ENCODE measurements at regions not wholly inside any gene's neighbourhood (a gene's known extent, or its start where the extent isn't known, plus 50 kb on each side); places are given as distances from the start of the nearest gene placed in this dataset.
A peak's percentile ranks its signal among the peaks of the same experiment; 100 is the strongest.

DNA sequence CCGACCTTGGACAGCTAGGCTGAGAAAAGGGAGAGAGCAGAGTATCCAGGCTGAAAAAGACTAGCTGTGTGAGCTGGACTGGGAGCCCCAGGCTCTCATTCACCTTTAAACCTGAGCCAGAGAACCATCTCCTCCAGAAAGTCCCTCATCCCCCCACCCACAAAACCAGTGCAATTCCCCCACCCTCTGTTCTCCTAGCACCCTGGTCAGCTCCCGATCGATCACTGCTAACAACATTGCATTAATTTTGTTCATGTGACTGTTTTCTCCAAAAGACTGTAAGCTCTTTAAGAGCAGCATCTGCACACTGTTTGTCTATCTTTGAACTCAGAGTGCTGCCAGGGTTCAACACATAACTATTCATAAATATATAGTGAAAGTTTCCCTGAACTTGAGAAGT lies 67.1 kb upstream of the NFASC start:
- H3K4me3 ChIP-seq (ENCODE audit: low read depth, low read length), result no peak overlapping the region
- H3K9me3 ChIP-seq (ENCODE audit: control insufficient read depth, insufficient read depth, low read length), result no peaks in the 10 kb centered on the region
- H3K9ac ChIP-seq (ENCODE audit: low read depth, low read length), result no peak overlapping the region
- H3K4me1 ChIP-seq (ENCODE audit: control insufficient read depth, insufficient read depth, low read length), result no peaks in the 10 kb centered on the region
- H3K27me3 ChIP-seq (ENCODE audit: control insufficient read depth, insufficient read depth, low read length), result peaks cover 25% of the 10 kb centered on the region
- no peaks in the 10 kb centered on the region for H3K36me3 ChIP-seq (ENCODE audit: control insufficient read depth, insufficient read depth, low read length)

DNA sequence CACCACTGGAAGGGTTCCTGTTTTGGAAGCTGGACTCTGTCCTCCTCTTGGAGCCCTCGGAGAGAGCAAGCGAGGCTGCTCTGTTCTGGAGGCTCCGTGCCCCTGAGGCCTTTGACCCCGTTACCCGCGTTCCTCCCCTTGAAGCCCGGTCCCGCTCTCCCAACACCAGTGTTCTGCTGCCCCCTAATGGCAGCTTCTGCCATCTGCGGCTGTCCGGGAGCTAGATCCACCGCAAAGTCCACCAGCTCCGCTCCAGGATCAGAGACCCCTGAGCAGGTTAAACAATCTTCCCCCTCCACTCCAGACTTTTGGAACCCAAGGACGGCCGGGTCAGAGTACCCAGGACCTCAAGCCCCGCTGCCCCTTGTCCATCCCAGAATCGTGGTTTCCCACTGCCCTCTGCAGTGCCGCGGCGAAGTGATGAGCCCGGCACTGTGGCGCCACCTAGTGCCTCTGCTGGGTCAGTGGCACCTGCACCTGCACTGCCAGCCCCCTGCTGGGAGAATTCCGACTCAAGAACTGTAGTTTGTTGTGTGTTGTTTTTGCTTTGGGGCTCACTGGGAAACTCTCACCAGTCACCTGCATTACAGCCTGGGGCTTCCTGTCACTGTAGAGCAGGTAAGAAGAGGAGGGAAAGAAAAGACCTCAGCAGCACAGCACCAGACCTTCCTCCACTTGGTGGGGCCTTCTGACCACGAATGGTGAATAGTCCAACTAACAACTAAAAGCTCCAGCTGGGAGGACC lies 63.5 kb upstream of the NFASC start:
- H3K4me3 ChIP-seq (ENCODE audit: low read depth, low read length), result peak overlapping the region; percentile 75
- H3K4me1 ChIP-seq (ENCODE audit: control insufficient read depth, insufficient read depth, low read length), result no peaks in the 10 kb centered on the region
- peak overlapping the region; percentile 41 for H3K9ac ChIP-seq (ENCODE audit: low read depth, low read length)
- H3K27me3 ChIP-seq (ENCODE audit: control insufficient read depth, insufficient read depth, low read length), result peaks cover 17% of the 10 kb centered on the region
- no peaks in the 10 kb centered on the region for H3K36me3 ChIP-seq (ENCODE audit: control insufficient read depth, insufficient read depth, low read length)
- no peaks in the 10 kb centered on the region for H3K9me3 ChIP-seq (ENCODE audit: control insufficient read depth, insufficient read depth, low read length)

DNA sequence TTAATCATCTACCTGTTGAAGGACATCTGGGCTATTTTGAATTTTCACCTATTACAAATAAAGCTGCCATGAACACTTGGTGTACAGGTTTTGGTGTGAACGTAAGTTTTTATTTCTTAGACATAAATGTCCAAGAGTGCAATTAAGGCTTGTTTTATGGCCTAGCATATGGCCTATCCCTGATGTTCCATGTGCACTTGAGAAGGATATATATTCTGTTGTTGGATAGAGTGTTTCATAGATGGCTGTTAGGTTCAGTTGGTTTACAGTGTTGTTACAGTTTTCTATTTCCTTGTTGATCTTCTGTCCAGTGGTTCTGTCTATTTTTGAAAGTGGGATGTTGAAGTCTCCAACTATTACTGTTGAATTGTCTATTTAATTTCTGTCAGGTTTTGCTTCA lies 61.2 kb upstream of the NFASC start:
- Histone ChIP-seq H3K27me3 (ENCODE audit: control insufficient read depth, insufficient read depth, low read length) (peaks cover 16% of the 10 kb centered on the region), H3K4me3 (ENCODE audit: low read depth, low read length) (no peak overlapping the region), H3K9ac (ENCODE audit: low read depth, low read length) (no peak overlapping the region), H3K9me3 (ENCODE audit: control insufficient read depth, insufficient read depth, low read length) (no peaks in the 10 kb centered on the region), H3K36me3 (ENCODE audit: control insufficient read depth, insufficient read depth, low read length) (no peaks in the 10 kb centered on the region), H3K4me1 (ENCODE audit: control insufficient read depth, insufficient read depth, low read length) (no peaks in the 10 kb centered on the region)

DNA sequence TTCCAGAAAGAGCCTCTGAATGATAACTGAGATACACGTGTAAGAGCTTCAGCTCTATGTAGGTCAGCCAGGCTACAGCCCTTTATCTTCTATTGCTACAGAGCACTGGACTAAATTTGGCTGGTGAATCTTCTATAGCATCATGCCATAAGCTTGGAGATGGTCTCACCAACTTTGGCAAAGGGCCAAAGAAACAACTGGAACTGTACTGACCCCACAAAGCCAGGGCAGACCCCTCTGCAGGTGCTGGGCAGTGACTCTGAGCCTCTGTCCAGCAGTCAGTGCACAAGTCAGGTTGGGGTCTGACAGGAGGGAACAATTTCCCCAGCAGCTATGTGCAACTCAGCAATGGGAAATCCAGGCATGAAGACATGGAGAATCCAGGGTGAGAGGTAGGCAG lies 57.8 kb upstream of the NFASC start:
- Histone ChIP-seq H3K27me3 (ENCODE audit: control insufficient read depth, insufficient read depth, low read length) (no peaks in the 10 kb centered on the region), H3K4me3 (ENCODE audit: low read depth, low read length) (no peak overlapping the region), H3K4me1 (ENCODE audit: control insufficient read depth, insufficient read depth, low read length) (no peaks in the 10 kb centered on the region), H3K9me3 (ENCODE audit: control insufficient read depth, insufficient read depth, low read length) (no peaks in the 10 kb centered on the region), H3K9ac (ENCODE audit: low read depth, low read length) (no peak overlapping the region), H3K36me3 (ENCODE audit: control insufficient read depth, insufficient read depth, low read length) (no peaks in the 10 kb centered on the region)

DNA sequence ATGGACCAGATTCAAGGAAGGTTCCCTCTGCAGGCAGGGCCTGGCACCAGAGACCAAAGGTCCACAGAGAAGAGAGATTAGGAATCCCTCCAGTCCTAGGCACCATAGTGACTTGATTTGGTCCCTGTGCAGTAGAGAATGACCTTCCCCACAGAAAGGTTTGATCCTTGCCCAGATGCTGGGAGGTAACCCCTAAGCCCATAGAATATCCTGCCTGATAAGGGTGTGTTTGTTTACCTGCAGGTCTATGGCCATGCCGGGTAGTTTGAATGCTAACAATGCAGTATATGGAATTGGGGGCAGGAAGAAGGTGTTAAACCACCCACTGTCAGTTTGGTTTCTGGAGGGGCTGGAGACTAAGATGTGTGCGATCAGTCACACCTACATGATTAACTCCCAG lies 57.1 kb upstream of the NFASC start:
- H3K36me3 ChIP-seq (ENCODE audit: control insufficient read depth, insufficient read depth, low read length), result no peaks in the 10 kb centered on the region
- no peaks in the 10 kb centered on the region for H3K4me1 ChIP-seq (ENCODE audit: control insufficient read depth, insufficient read depth, low read length)
- H3K27me3 ChIP-seq (ENCODE audit: control insufficient read depth, insufficient read depth, low read length), result no peaks in the 10 kb centered on the region
- no peak overlapping the region for H3K9ac ChIP-seq (ENCODE audit: low read depth, low read length)
- H3K9me3 ChIP-seq (ENCODE audit: control insufficient read depth, insufficient read depth, low read length), result no peaks in the 10 kb centered on the region
- H3K4me3 ChIP-seq (ENCODE audit: low read depth, low read length), result no peak overlapping the region

DNA sequence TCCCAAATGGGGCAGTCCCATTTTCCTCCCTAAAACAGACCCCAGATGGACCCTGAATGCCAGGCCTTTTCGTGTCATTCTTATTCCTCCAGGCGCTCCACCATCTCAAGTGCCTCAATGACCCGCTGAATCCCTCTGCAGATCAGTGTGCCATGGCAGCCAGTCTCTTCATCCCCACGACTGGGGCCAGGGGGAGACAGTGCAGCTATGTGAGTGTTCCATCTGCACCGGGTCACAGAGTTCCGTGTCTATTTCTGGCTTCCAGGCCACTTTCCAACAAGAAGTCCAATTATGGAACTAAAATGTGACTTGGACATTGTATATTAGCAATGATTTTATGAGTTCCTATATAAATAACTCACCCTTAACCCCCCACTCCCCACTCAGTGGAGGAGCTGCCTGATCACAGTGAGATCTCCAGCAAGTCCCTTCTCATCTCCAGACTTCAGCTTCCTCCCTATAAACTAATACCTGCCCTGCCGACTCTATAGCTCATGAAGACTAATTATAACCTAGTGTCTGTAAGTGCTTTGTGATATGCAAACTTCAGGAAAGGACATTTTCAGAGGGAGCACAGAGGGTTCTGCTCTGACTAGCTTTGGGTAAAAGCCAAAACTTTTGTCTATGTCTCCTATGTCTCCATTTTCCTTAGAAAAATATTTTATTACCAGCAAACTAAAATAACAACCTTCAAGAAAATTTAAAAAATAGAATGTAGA lies 56.3 kb upstream of the NFASC start:
- H3K9me3 ChIP-seq (ENCODE audit: control insufficient read depth, insufficient read depth, low read length), result no peaks in the 10 kb centered on the region
- no peaks in the 10 kb centered on the region for H3K27me3 ChIP-seq (ENCODE audit: control insufficient read depth, insufficient read depth, low read length)
- H3K4me1 ChIP-seq (ENCODE audit: control insufficient read depth, insufficient read depth, low read length), result no peaks in the 10 kb centered on the region
- no peak overlapping the region for H3K4me3 ChIP-seq (ENCODE audit: low read depth, low read length)
- no peak overlapping the region for H3K9ac ChIP-seq (ENCODE audit: low read depth, low read length)
- no peaks in the 10 kb centered on the region for H3K36me3 ChIP-seq (ENCODE audit: control insufficient read depth, insufficient read depth, low read length)

DNA sequence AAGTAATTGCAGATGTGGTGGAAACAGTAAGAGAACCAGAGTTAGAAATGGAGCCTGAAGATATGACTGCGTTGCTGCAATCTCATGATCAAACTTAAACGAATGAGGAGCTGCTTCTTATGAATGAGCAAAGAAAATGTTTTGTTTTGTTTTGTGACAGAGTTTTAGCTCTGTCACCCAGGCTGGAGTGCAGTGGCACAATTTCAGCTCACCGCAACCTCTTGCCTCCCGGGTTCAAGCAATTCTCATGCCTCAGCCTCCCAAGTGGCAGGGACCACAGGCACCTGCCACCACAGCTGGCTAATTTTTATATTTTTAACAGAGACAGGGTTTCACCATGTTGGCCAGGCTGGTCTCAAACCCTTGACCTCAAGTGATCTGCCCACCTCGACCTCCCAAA lies 53.3 kb upstream of the NFASC start:
- Histone ChIP-seq H3K27me3 (ENCODE audit: control insufficient read depth, insufficient read depth, low read length) (no peaks in the 10 kb centered on the region), H3K9ac (ENCODE audit: low read depth, low read length) (no peak overlapping the region), H3K4me3 (ENCODE audit: low read depth, low read length) (no peak overlapping the region), H3K4me1 (ENCODE audit: control insufficient read depth, insufficient read depth, low read length) (no peaks in the 10 kb centered on the region), H3K36me3 (ENCODE audit: control insufficient read depth, insufficient read depth, low read length) (no peaks in the 10 kb centered on the region), H3K9me3 (ENCODE audit: control insufficient read depth, insufficient read depth, low read length) (no peaks in the 10 kb centered on the region)

DNA sequence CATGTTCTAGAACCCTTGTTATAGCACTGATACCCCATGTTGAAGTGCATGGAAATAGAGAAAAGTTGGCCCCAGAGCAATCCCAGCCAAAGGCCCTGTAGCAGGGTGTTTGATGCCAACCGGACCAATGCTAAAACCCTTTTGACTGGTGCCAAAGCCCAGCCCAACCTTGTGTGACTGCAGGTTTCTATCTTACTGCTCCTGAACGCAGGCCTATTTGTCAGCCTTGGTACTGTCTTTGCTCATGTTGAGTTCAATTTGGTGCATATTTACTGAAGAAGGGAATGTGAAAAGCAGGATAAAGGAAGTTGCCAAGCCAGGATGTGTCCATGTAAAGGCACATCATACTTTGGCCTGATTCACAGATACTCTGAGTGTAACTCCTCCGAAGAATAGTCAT lies 51.7 kb upstream of the NFASC start:
- Histone ChIP-seq H3K4me1 (ENCODE audit: control insufficient read depth, insufficient read depth, low read length) (no peaks in the 10 kb centered on the region), H3K9me3 (ENCODE audit: control insufficient read depth, insufficient read depth, low read length) (no peaks in the 10 kb centered on the region), H3K36me3 (ENCODE audit: control insufficient read depth, insufficient read depth, low read length) (no peaks in the 10 kb centered on the region), H3K9ac (ENCODE audit: low read depth, low read length) (no peak overlapping the region), H3K4me3 (ENCODE audit: low read depth, low read length) (no peak overlapping the region), H3K27me3 (ENCODE audit: control insufficient read depth, insufficient read depth, low read length) (no peaks in the 10 kb centered on the region)

DNA sequence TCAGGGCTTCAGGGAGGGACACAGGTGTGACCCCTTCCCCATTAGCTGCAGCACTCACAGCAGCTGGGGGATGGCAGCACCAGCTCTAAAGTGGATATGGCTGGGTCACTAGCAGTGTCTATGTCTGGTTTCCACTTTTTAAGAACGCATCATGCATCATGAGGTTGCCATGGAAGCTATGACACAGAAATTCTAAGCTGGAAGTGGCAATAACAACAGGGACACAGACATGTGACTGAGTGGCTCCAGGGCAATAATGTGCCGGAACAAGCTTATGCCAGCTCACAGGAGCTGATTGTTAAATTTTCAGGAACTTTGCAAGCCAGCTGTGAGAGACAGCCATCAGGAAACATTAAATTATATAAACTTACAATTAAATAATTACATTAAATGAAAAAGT lies 51.2 kb upstream of the NFASC start:
- no peaks in the 10 kb centered on the region for H3K9me3 ChIP-seq (ENCODE audit: control insufficient read depth, insufficient read depth, low read length)
- H3K4me1 ChIP-seq (ENCODE audit: control insufficient read depth, insufficient read depth, low read length), result no peaks in the 10 kb centered on the region
- no peak overlapping the region for H3K4me3 ChIP-seq (ENCODE audit: low read depth, low read length)
- no peaks in the 10 kb centered on the region for H3K36me3 ChIP-seq (ENCODE audit: control insufficient read depth, insufficient read depth, low read length)
- no peak overlapping the region for H3K9ac ChIP-seq (ENCODE audit: low read depth, low read length)
- H3K27me3 ChIP-seq (ENCODE audit: control insufficient read depth, insufficient read depth, low read length), result peaks cover 2% of the 10 kb centered on the region

Data from iPS-15b (cell line).